Dedifferentiated amniotic fluid mesenchymal stem cell (primary cell): ENCODE measurements at regions not wholly inside any gene's neighbourhood (a gene's known extent, or its start where the extent isn't known, plus 50 kb on each side); places are given as distances from the start of the nearest gene placed in this dataset.
"Not testable (repeated sequence)": the region's sequence is repeated elsewhere in the genome, so short reads cannot be mapped to it uniquely, and the experiment has no call there.

Source experiments
- DNase-seq: peaks from one replicate; pipeline ENCODE4 v3.0.0-alpha.2; 2016; ENCODE audit errors: extremely low spot score

DNA sequence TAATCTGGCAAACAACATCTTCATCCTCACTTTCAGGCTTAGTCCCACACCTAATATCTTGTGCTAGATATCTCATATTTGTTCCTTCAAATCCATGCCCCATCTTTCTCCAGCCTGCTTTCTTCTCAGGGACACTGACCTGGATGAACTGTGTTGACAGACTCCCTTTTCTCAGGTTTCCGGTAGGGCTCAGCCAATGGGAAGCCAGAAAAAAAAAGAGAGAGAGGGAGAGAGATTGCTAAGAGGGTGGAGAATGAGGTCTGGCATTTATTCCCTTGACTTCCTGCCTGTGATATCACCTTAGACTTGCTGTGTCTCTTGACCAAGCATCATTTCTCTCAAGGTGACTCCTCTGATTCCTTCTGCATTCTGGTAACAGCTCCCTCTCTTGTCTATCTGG, 145.6 kb upstream of the ABI3BP start:
- no peak for DNase-seq

DNA sequence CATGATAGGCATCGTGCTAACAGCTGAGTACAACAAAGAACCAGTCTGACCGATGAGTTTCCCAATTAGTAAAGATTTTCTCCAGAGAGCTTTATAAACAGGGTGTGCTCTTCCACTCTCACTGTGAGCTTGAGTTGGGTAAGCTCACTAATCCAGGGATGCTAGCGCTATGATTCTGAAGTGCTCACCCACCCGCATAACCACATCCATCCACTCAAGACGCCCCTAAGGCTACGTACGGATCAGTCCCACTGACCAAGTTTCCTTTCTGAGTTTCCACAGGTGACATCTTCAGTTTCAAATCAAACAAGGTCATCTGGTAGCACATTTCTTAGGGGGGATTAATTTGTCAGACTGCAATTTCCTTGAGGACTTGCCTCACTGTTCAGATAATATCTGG, 141.1 kb upstream of the ABI3BP start:
- DNase-seq, result no peak

DNA sequence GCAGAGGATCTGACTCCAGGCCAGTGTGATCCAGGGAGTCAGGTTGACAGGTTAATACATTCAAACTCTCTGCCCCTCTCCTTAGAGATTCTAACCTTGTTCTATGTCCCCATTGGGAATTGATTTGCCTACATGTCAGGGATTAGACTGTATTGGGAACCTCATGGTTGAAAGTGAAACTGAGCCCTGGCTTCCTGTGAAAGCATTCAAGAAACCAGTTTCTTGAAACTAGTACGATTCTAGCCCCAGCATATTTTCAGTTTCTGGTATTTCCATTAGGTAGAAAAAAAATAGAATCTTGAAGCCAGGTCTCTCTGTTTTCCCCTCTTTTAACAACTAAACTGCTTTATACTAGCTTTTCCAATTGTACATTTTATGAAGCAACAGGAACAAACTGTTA, 140.4 kb upstream of the ABI3BP start:
- no peak for DNase-seq

DNA sequence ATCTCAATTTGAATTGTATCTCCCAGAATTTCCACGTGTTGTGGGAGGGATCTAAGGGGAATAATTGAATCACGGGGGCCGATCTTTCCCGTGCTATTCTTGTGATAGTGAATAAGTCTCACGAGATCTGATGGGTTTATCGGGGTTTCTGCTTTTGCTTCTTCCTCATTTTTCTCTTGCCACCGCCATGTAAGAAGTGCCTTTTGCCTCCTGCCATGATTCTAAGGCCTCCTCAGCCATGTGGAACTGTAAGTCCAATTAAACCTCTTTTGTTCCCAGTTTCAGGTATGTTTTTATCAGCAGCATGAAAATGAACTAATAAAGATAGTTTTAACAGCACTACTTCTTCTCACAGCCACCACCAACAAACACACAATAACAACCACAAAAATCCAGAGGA, 140.0 kb upstream of the ABI3BP start:
- not testable (repeated sequence) for DNase-seq

DNA sequence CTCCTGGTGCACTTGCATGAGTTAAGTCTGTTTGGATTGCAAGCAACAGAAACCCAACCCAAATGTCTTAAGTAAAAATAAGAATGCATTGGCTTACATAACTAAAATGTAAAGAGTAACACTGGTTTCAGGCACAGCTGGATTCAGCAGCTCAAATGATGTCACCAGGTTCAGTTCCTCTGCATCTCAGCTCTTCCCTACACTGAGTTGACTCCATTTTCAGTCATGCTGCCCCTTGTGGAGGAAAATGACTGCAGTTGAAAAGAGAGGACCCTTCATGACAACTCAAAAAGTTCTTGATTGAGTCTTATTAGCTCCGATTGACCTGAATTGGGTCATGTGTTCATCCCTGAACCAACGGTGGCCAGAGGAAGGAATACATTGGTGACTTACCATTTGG, 138.5 kb upstream of the ABI3BP start:
- DNase-seq, result no peak

DNA sequence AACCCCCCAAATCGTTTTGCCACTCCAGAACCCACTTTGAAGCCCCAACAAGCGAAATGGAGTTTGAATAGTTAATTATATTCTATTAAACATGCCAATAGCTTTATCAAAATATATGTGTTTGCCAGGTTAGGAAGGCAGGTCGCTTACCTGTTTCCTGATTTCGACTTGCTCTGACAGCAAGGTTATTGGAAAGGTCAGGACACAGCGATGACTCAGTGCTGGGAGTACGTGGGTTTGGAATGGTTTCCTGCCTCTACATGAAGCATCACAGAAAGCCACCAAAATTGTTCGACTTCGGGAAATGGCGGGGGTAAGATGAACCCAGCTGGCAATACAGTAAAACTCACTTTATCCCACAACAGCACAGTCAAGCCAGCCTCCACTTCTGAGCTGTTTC, 135.6 kb upstream of the ABI3BP start:
- no peak for DNase-seq

DNA sequence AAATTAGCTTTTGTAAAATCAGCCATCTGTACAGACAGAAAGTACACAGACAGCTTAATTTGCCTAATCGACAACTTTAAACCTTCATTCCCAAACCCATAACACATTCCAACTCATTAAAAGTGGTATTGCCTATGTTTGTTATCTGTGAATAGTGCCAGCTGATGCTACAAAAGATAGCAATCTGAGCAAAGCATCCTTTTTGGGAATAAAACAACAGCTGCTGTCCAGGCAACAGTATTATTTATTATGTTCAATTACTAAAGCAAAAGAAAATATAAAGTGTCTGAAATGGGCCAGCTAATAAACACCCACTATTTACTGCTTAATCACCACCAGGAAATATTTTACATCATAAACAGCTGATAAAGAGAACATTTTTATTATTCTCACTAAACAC, 134.8 kb upstream of the ABI3BP start:
- no peak for DNase-seq

DNA sequence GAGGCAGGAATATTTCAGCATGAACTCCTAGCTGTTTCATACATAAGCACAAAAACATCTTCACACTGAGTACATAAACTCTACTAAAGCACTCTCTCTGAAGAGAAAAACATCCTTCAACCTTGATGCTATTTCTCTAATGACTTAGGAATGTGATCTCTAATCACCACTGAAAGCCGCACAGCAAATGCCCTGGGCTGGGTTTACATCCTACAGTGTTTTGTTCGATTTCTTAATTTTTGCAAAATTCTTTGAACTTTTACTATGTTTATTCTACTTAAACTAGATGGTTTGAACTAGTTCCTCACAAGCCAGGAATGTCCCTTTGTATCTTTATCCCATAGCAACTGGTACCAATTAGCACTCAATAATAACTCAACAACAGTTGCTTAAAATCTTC, 130.9 kb upstream of the ABI3BP start:
- peak; percentile 22 for DNase-seq

DNA sequence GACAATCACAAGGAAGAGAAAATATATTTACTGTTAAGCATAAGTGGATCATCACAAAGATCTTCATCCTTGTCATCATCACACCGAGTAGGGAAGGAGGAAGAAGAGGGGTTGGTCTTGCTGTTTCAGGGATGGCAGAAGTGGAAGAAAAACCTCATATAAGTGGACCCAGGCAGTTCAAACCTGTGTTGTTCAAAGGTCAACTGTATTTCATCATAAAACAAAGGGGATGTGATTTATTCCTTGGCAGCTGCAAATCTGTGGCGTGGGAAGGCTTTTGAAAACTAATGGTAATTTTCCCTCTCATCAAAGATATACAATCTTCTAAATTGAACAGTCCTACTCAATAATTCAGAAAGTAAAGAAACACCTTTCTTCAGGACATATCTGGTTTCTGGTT, 129.9 kb upstream of the ABI3BP start:
- DNase-seq, result no peak

DNA sequence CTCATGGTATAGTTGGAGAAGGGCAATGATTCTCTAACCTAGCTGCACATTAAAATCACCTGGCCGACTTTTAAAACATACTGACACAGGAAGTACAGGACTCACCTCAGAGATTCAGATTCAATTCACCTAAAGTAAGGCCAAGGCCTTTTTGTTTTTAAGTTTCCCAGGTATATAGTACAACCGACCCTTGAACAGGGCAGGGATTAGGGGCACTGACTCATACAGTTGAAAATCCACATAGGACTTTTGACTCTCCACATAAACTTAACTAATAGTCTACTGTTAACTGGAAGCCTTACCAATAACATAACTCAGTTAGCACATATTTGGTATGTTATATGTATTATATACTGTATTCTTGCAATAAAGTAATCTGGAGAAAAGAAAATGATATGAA, 129.5 kb upstream of the ABI3BP start:
- DNase-seq, result no peak

DNA sequence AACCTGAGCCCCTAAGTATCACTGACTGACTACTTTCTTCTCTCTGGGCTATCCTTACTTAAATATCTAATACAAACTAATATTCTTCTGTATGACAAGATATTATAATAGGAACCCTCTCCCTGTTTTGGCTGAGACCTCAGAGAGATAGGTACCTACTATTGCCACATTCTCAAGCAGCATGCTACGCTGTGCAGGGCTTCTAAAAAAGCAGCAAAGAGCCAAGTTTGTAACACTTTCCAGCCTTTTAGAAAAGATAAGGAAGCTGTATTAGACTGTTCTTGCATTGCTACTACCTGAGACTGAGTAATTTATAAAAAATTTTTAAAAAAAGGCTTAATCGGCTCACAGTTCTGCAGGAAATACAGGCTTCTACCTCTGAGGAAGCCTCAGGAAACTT, 126.8 kb upstream of the ABI3BP start:
- DNase-seq, result no peak

DNA sequence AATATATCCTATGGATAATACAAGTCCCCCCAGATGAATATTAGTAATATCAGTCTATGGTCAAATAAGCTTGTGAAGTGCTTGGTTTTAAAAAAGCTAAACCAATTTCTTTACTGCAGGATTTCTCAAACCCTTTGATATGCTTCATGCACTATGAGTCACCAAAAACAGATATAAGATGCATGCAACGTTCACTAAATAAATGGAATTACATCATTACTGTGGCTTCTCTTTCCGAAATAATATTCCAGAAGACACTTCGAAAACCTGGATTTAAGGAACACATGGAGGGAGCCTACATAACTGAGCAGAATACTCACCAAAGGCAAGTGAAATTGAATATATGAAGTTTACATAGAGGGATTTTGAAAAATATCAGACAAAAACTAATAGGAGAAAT, 126.3 kb upstream of the ABI3BP start:
- DNase-seq, result peak; percentile 70

DNA sequence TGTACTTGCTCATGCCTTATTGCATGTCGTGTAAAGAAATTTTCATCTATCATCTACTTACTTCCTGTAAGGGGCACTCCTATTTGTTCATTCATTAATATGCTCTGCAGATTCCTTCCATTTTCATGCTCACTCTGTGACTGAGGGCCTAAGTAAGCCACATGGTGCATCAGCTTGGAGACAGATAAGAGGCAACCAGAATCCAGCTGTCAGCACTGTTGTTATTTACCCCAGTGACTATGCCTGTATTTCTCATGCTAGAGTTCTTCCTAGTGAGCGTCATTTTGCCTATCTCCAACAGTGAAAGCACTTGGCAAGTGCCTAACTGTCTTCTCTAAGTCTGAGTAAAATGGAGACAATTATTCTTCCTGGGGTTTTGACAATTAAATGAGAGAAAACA, 124.8 kb upstream of the ABI3BP start:
- no peak for DNase-seq

DNA sequence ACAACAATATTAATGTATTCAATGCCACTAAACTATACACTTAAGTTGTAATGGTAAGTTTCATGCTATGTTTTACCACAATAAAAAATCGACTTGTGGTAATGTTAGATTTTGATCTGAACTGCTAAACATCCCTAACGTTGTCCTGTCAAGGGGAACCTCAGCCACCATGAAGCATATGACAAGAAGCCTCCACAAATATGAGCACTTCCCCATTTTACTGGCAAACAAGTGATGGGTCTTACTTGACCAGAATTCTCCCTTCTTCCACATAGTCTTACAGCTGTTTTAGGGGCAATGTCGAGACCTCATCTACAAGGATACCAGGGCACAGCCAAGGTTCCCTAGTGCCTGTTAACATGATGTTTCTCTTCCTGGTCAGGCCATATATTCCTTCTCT, 124.2 kb upstream of the ABI3BP start:
- DNase-seq, result no peak

DNA sequence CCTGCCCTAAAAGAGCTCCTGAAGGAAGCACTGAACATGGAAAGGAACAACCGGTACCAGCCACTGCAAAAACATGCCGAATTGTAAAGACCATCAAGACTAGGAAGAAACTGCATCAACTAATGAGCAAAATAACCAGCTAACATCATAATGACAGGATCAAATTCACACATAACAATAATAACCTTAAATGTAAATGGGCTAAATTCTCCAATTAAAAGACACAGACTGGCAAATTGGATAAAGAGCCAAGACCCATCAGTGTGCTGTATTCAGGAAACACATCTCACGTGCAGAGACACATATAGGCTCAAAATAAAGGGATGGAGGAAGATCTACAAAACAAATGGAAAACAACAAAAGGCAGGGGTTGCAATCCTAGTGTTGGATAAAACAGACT, 117.1 kb upstream of the ABI3BP start:
- not testable (repeated sequence) for DNase-seq

DNA sequence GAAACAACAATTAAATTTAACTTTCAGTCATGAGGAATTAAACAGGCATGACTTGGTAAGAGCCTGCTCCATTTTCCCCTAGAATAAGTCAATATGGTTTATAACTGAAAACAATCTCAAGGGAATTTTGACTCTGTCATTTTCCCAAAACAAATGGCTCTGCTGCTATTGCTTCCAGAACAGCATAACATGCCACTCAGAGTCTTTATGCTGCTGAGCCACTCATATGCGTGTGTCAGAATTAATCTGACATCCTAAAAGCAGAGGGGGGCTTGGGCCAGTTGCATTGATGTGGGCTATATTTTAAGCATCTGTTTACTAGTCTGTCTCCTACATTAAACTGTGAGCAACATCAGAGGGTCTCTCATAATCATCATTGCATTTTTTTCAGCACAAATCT, 111.1 kb upstream of the ABI3BP start:
- DNase-seq, result no peak

DNA sequence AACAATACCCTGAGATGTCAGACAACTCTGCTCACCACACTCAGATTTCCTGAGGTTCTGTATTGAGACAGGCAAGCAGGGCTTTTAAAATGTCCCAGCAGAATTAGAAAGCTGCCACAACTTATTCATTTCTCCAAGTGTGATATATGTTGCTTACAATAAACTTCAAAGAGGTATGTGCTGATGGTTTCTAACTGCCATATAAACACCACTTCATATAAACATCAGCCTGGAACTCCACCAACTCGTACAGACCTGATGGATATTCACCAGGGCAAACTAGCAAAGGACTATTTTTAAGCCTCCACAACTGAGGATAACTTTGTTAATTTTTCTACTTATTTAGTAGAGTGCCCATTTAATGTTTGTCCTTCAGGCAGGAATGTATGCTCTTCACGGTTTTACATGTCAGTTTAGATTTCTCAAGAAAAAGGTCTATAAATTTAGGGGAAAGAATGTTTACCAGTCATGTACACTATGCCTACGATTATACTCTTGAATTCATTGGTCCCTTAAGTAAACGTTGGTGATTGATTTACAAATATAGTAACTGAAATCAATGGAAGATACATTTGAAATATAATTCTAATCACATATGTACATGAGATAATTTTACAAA, 109.6 kb upstream of the ABI3BP start:
- DNase-seq, result no peak

DNA sequence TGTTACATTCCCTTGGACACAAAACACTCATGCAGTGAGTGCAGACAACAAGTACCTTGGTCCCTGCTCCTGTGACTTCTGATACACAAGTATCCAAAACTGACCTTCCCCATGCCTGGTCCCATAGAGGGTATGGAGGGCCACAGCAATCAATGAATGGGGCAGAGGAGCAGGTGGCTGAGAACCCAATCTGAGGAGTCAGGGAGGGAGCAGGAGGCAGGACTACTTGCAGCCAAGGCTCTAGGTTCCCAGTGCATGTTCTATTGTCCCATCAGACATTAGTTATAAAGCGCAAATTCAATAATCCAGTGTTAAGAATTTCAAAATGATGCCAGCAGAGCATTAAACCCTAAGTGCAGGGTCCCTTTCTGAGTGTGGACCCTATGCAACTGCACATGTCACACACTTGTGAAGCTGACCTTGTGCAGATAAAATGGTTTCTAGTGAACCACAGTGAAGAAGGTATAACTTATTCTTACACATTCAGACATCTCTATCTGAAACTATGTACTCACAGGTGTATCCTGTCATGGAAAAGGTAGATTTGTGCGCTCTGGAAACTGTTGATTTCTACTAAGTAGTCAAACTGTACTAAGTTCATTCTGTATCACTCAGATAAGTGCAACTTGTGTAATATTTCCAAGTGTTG, 107.3 kb upstream of the ABI3BP start:
- no peak for DNase-seq

DNA sequence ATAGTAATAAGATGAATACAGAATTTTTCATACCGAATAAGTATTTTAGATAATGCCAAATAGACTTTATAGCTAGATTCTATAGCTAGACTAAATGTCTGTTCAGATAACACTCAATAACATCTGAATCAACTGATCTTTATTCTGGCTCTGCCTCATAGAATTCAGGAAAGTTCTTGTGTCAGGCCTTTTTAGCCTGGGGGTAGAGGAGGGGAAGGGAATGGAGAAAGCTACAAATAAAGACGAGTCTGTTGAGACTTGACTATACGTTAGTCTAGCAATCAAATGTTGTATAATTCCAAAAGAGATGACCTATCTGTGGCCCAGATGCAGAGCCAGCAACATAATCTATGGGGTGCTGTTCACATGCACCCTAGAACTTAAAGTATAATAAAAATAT, 106.6 kb upstream of the ABI3BP start:
- DNase-seq, result no peak

DNA sequence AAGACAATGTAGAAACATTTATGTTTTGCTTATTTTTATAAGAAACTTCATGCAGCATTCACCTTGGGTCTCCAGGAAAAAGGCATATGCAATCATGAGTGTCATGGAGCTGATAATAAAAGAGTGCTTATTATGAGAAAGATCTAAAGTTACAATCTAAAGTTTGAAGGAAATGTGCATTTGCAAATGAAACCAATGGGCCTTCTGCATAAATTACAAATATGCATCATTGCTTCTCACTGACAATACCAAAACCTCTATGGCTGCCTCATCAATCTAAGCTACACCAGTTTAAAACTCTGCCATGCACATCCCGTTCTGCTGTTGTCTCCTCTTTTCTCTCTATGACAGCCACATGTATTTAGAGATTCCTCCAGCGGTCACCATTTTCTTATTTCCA, 103.2 kb upstream of the ABI3BP start:
- no peak for DNase-seq

DNA sequence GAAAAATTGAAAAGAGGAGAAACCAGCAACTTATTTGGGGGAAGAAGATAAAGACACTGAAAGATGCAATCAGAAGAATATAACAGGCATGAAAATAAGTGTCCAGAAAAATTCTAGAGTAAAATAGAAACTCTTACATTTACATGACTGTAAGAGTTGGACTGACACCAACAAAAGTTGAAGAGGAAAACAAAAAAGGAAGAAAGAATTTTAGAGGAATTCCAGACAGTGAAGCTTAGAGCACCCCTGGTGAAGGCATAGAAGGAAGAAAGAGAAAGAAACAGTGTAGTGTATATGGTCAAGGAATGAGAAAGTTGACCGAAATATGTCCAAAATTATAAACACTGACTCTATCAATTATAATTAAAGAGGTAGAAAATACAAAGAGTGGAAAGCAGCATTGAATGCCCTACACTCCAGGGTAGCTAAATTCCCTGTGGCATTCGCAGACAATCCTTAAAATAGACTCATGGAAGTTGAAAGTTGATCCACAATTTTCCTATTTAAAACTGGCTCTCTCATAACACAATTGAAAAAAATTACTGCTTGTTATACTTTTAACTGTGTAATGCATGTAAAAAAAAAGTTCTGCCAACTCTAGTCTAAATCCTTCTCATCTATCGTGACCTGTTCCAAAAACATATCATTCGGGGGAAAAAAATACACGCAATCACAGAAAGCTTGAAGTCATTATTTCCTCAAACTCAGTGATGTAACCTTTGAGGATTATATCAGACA, 102.6 kb upstream of the ABI3BP start:
- peak; percentile 38 for DNase-seq

DNA sequence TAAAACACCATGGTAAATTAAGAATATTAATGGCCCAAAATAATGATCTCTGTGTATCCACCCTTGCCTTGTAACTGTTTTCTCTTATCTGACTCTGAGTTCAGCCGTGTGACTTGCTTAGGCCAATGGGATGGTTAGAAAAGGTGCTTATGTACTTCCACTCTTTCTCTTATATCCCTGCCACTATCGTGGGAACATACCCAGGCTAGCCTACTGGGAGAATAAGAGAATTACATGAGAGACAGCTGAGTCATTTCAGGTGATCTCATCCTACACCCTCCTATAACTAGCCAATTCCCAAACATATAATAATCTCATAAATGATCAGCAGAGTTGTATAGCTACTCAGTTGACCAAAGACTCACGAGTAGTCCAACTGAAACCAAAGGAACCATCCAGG, 98.3 kb upstream of the ABI3BP start:
- DNase-seq, result no peak

DNA sequence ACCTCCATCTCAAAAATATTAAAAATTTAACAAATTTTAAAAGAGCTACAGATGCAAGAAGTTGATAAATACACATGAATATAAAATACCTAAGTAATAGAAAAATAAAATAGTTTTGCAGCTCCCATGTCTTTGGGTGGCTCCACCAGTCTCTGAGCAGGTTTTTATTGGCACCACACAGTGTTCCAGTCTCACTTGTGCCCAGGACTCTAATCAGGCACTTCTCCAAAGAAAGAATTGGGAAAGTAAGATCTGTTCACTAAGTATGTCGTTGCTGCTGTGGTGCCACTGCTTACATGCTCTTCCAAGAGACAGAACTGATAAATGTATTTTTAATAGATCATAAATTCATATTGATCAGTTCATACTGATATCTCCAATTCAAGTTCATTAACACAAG, 92.5 kb upstream of the ABI3BP start:
- no peak for DNase-seq
